ENCODE measurements at regions not wholly inside any gene's neighbourhood (a gene's known extent, or its start where the extent isn't known, plus 50 kb on each side); places are given as distances from the start of the nearest gene placed in this dataset.
"Not testable (repeated sequence)": the region's sequence is repeated elsewhere in the genome, so short reads cannot be mapped to it uniquely, and the experiment has no call there.

- DNase-seq: no peak
These were observed 325.8 kb downstream of the LMO7 start for GRCh38 chr13:75961911-75962310.

DNA sequence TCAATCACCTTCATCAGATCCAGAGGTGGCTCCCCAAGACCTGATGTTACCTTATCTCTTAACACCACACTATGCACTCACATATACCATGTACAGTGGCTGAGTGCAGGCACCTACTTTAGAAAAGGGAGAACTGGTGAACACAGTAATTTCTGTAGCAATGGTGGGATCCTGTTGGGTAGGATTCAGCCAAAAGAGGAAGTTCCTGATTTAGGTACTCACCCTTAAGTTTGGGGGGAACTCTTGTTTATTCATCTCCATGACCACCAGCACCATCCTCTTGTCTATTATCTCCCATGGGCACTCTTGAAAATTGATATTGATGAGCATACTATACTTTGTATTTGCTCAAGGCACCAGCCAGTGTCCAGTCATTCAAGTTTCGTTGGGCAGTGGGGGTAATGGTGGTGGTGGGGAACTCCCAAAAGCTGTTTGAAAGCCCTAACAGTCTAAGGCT lies 324.4 kb downstream of the LMO7 start:
- DNase-seq: no peak

- no peak for DNase-seq
These were observed 323.8 kb downstream of the LMO7 start for GRCh38 chr13:75959861-75960481.

DNA sequence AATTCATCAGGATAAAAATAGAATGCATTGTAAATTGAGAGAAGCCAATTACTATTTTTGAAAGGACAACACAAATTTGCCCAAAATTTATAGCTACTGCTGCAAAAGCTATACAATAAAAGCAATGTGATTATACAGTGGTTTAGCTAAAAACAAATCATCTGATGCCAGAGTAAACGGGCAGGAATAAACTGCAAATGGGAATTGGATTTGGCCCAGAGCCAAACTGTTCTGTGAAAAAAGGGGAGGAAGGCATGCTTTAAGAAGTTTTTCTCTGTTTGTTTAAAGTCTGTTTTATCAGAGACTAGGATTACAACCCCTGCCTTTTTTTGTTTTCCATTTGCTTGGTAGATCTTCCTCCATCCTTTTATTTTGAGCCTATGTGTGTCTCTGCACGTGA lies 317.5 kb downstream of the LMO7 start:
- DNase-seq: not testable (repeated sequence)

GRCh38 chr13:75947448-75947847 lies 311.3 kb downstream of the LMO7 start:
- no peak for DNase-seq

- no peak for DNase-seq
These were observed 310.6 kb downstream of the LMO7 start for GRCh38 chr13:75946536-75947284.

DNA sequence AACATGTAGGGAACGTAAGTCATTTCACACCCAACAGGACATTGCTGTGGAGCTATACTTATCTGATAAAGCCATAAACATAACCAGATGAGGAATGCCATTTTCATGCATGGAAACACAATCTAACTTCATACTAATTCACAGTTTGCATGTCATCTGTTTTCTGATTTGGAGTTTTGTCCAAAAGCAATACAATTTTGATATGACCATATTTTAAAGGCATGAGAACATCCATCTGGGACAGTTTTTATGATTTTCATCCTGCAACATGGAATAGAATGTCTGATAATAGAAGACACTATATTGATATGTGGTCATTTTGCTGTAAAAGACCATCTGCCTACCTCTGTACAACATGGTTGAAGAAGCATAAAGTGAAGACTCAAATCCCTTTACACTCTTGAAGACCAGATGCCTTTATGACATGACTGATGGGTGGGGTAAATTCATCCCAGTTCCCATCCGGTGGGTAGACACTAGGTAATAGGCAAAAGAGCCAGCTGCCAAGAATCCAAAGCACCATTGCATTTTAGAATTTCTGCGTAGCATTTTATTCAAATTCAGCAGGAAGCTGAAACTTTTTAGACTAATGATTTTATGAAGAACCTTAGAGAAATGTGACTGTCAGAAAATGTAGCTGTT lies 309.8 kb downstream of the LMO7 start:
- DNase-seq: no peak

DNA sequence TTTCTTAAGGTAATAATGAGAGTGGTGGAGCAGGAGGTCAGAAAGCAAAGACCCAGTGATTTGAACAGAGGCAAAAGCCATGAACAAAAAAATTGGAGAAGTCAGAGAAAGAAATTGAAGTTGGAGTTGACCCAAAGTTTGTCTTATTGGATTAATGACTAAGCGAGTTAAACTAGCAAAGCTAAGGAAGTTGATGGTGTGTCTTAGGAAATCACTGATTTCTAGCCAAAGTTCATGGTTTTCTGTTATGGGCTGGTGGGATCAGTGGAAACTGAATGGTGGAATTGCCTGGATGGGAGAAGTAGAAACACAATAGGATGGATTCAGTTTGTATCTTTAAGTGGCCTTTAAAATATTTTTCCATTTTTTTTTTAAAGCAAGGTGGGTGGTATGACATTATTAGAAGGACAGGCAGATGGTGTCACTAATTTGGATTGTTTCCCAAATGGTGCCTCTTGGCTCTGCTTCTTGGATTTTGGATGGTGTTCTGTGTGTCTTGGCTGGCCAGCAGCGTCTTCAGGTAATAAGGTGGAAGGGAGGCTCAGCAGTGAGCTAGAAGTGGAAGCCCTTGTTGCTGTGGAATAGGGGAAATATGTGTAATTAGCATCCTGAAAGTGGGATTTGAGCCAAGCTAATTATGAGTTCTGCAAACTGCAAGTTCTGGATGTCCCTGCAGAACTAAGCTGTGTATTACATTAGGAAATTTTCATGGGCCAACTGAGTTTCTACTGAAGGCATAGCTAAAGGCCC lies 302.9 kb downstream of the LMO7 start:
- DNase-seq: no peak

DNA sequence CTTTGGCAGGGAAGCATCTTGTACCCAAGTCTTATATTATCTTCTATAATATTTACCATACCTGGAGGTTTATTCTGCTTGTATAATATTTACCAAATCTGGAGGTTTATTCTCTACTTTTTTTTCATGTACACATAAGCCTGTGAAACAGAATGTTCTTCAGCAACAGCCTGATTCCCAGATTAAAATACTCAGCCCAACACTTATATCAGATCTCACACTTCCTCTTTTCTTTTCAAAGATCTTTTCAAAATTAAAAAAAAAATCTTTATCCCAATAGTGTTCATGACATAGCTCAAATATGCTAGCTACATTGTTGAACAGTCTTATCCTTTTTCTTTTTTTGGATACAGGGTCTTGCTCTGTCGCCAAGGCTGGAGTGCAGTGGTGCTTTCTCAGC lies 300.7 kb downstream of the LMO7 start:
- DNase-seq: no peak

GRCh38 chr13:75935805-75936204 lies 299.7 kb downstream of the LMO7 start:
- DNase-seq: no peak

DNA sequence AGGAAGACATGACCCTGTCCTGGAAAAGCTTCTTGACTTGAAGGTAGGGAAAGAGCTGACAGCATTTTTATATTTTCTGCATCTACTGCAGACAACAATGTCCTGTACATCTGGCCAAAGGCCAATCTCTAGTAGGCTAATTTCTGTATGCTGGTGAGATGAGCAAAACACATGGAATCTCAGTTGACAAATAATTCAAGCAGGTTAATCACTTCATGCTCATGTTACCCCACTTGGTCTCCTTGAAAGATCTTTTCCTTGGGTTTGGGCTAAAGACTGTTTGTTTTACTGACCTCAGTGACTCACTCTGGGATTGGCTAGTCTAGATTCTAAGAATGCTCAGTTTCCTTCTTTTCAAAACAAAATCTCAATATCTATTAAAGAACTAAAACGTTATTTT lies 298.8 kb downstream of the LMO7 start:
- no peak for DNase-seq

- DNase-seq: no peak
These were observed 296.5 kb downstream of the LMO7 start for GRCh38 chr13:75932636-75933035.

- no peak for DNase-seq
These were observed 295.0 kb downstream of the LMO7 start for GRCh38 chr13:75931116-75931515.

DNA sequence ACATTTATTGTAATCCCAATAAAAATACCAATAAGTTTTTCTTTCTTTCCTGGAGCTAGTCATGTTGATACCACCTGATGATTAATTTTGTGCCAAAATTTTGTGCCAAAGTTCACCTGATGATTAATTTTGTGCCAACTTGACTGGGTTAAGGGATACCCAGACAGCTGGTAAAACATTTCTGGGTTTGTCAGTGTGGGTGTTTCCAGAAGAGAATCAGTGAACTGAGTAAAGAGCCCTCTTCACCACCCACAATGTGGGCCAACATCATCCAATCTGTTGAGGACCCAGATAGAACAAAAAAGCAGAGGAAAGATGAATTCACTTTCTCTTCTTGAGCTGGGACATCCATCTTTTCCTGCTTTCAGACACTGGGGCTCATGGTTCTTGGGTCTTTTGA lies 292.9 kb downstream of the LMO7 start:
- no peak for DNase-seq

DNA sequence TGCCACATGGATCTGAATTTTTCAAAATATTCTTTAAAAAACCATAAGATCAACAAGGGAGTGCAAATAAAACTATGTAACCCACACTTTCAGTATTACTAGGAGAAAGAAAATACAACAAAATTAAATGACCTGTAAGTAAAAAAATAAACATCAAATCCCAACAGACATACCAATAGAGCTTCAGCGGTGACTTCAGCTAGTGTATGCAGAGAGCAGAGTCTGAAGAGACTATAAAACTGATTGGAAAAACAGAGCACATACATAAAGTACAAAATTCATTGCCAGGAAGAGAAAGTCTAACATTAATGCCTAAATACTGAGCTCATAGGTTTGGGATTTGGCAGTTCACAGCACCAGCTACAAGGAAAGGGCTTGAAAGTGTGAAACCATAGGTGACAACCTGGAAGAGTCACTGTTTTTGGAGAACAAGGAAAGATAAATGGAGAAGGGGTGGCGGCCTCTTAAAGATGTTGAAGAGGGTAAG lies 291.1 kb downstream of the LMO7 start:
- no peak for DNase-seq

- no peak for DNase-seq
These were observed 284.4 kb downstream of the LMO7 start for GRCh38 chr13:75920536-75920935.

DNA sequence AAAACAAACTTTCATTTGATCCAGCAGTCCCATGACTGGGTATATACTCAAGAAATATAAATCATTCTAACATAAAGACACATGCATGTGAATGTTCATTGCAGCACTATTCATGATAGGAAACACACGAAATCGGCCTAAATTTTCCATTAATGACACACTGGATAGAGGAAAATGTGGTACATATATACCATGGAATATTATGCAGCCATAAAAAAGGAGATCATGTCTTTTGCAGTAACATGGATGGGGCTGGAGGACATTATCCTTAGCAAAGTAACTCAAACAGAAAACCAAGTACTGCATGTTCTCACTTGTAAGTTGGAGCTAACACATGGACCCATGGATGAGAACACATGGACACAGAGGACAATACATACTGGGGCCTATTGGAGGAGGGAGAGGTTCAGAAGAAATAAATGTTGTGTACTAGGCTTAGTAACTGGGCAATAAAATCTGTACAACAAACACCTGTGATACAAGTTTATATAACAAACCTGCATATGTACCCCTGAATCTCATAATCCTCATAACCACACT lies 283.6 kb downstream of the LMO7 start:
- no peak for DNase-seq

DNA sequence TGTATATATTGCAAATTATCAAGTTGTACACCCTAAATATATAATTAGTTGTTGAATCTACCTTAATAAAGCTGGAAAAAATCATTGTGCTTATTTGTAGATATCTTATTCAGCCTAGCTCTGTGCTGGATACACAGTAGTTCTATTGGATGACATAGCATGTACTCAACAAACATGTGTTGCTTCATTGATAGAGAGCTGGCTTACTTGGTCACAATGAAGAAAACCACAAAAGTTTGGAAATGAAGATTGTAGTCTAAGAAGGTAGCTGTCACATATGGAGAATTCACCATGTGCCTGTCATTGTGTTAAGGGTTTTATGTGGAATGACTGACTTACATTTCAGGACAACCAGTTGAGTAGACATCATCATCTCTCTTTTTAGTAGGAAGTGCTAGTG lies 278.9 kb downstream of the LMO7 start:
- no peak for DNase-seq

DNA sequence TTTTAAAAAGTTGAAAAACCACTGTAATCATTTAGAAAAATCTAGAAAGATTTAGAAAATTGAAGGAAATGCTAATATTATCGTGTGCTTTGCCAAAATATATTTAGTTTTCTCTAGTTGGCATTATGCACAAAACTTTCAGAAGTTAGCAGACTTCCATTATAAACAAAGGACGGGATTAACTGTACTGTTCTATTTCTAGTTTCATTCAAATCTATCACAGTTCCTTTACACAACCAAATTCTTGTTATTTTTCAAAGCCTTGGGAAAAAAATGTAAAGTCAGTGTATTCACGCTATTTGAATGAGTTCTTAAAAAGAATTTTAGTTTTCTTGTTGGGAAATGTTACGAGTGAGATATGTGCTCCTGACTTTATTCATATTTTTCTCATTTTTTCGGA lies 277.8 kb downstream of the LMO7 start:
- DNase-seq: no peak

DNA sequence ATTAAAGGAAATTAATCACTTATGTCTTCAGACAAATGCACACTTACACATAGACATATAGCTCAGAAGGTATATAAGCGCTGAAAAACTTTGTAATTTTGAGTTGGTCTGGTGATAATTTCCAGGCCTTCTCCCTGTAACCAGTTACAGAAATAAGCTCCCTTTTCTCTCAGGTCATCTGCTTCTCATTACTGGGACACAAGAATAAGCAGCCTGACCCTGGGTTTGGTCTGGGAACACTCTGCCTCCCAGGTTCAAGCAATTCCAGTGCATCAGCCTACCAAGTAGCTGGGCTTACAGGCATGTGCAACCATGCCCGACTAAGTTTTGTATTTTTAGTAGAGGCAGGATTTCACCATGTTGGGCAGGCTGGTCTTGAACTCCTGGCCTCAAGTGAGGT lies 274.5 kb downstream of the LMO7 start:
- no peak for DNase-seq
